GM19099 (cell line): ENCODE measurements at regions not wholly inside any gene's neighbourhood (a gene's known extent, or its start where the extent isn't known, plus 50 kb on each side); places are given as distances from the start of the nearest gene placed in this dataset.

Experiments
- POLR2A ChIP-seq: IDR thresholded peaks from 3 replicates; pipeline ENCODE4 v1.6.1; 2011; ENCODE audit warnings: low read depth; ENCODE audit not compliant: insufficient read length; ENCODE audit errors: extremely low read depth

DNA sequence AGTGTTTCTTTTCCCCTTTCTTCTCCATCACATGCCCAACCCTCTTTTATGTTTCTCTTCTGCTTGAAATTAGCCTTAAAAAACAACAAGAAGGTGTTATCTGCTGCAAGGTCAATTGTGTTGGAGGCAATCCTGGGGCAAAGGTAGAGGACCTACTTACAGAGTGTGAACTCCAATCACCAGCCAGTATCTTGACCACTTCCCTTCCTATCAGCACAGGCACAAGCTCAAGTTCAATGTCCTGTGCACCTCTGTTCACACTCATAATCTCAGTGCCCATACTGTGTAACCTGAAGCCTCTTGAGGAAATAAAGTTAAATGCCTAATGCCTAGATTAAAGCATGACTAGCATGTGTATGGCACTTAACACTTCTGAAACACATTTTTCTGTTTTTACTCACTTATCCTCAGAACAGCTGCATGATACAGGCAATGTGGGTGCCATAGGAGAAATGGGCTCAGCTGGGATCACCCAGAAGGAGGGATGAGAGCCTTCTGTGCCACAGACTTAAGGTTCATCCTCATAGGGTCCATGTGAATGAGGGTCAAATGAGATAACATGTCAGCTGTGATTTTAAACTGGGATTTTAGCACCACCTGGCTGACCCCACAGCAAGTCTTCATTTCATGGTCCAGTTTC lies 701.5 kb downstream of the BCL11A start:
- TF ChIP-seq POLR2A = no peak

DNA sequence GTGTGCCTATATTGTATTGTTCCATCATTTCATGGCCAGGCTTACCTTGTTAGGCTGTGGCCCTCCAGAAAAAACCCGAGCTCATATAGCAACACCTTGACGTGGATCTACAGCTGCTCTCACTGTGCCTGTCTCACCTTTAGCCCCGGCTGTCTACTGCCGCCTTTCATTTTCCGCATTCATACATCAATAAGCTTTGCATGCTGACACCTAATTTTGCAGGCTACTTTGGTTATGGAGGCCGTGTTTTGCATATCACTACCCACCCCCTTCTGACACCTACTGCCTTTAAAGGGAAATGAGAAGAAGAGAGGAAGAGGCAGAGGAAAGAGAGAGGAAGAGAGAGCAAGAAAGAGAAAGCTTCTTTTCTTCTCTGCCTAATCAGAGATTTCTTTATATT lies 702.9 kb downstream of the BCL11A start:
- no peak for TF ChIP-seq POLR2A

GRCh38 chr2:59833941-59834340 lies 719.5 kb downstream of the BCL11A start:
- no peak for TF ChIP-seq POLR2A

DNA sequence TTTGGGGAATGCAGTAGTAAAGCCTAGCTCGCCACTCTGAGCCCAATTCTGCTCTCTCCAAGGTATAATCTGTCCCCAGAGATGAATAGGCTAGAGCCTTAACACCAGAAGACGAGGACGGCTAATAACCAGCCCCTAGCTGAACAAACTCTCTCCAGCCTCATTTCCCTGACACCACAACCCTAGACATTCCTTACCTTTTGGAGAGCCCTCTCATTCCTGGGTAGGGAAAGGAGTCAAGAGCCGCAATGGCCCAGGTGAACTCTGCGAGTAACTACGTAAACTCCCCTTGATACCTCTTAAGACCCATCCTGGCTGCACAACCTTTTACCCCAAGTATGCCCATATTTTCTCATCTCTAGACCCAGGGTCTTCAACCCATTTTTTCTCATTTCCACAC lies 722.9 kb downstream of the BCL11A start:
- TF ChIP-seq POLR2A = no peak

GRCh38 chr2:59827677-59828076 lies 725.8 kb downstream of the BCL11A start:
- no peak for TF ChIP-seq POLR2A

GRCh38 chr2:59826177-59826576 lies 727.3 kb downstream of the BCL11A start:
- TF ChIP-seq POLR2A = no peak

DNA sequence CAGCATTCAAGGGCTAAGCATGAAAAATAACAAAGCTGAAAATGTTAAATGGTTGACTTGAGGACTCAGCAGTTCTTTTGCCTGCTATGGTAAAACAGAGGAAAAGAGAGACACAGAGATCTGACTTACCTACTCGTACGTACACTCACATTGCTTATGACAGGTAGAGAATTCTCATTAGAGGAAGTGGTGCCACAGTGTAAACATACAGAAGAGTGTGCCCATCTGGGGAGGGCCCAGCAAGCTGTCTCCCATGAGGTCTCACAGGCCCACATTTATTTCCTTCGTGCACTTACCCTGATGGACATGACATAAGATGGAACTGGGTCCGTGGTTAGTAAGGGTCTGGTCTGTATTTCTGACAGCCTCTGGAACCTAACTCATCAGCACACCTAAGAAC lies 729.1 kb downstream of the BCL11A start:
- no peak for TF ChIP-seq POLR2A

DNA sequence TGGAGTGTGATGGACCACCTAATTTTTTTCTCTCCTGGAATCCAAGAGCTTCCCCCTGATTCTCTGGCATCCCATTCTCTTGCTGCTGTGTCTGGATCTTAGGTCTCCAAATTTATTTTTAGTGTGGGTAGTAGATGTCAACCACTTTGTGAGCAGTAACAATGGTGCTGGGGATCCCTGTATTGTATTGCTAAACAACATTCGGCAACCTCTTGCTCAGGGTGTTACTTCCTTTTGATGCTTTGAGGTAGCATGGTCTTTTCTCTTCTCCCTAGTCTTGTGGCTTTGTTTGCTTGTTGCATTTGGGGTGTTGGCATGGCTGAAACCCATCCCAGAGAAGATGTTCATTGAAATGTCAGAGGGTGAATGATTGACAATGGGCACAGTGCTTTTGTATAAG lies 737.4 kb downstream of the BCL11A start:
- no peak for TF ChIP-seq POLR2A

DNA sequence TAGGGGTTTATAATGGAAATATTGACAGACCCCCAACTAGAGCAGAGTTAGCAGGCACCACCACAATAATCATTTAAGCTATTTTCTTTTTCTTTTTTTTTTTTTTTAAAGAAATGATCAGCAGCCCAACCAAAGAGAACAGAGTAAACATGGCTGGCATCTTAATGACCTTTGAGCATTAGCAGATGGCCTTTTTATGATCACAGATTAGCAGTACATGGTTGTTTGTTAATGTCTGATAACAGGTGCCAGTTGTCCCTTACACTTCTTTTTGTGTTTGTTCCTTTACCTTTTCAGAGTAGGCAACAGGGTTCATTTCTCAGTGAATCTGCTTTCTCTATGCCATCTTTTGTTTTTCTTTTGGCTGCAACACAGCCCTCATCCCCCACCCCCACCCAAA lies 747.0 kb downstream of the BCL11A start:
- TF ChIP-seq POLR2A = no peak

- TF ChIP-seq POLR2A = no peak
Measured at GRCh38 chr2:59804732-59805131, 748.7 kb downstream of the BCL11A start.

DNA sequence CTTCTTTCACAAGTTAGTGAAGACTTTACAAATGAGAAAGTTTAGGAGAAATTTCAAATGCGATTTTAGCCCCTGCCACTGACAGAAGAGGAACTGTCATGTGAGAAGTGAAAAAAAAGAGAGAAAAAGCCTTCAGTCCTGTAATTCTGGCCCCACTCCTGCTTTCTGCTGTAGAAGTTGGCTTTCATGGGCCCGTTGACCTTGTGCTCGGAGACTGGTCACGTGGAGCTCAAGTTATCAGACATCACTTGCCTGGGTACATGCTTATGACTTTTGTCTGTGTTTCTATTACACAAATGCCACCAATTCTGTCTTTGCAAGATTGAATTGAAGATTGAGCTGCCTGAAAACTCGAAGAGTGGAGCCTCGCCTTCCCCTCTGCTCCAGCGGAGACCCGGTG lies 749.9 kb downstream of the BCL11A start:
- no peak for TF ChIP-seq POLR2A

- TF ChIP-seq POLR2A = no peak
Measured at GRCh38 chr2:59798687-59799232, 754.7 kb downstream of the BCL11A start.

DNA sequence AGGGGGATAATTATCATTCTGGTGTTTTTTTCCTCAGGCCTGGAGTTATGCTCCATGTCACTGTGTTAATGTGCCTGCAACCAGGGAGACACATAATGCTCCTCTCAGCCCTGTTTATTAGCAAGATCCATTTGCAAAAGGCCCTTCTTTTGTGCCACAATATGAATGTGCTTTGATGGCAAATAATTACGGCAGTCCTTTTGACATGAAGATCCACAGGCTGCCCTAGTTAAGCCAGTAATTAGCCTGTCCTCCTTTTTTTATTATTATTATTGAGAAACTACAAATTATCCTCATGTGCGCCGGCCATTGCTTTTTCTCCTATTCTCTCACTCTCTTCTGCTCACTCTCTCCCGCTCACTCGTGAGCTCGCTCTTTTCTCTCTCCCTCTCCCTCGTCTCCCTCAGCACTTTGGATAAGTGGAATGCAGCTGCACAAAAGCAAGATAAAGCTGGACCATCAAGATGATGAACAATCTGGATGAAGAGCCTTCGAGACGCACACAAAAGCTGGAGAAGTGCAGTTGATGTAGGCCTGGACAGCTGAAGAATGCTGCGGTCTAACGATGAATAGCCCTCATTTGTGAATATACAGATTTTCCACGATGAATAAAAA lies 762.3 kb downstream of the BCL11A start:
- no peak for TF ChIP-seq POLR2A

GRCh38 chr2:59790186-59791003 lies 763.1 kb downstream of the BCL11A start:
- TF ChIP-seq POLR2A = no peak

- no peak for TF ChIP-seq POLR2A
Measured at GRCh38 chr2:59789523-59789922, 763.9 kb downstream of the BCL11A start.

GRCh38 chr2:59787095-59787494 lies 766.4 kb downstream of the BCL11A start:
- TF ChIP-seq POLR2A = no peak

GRCh38 chr2:59786684-59787083 lies 766.8 kb downstream of the BCL11A start:
- no peak for TF ChIP-seq POLR2A

GRCh38 chr2:59779571-59779970 lies 773.9 kb downstream of the BCL11A start:
- no peak for TF ChIP-seq POLR2A
